GM19324 (cell line): ENCODE measurements at regions not wholly inside any gene's neighbourhood (a gene's known extent, or its start where the extent isn't known, plus 50 kb on each side); places are given as distances from the start of the nearest gene placed in this dataset.

ENCODE experiments used
- ATAC-seq: cut with Tn5 transposase; IDR thresholded peaks from one replicate; pipeline ENCODE4 v1.9.1; 2021; ENCODE audit warnings: mild to moderate bottlenecking, moderate library complexity; ENCODE audit not compliant: unreplicated experiment, low FRiP score

DNA sequence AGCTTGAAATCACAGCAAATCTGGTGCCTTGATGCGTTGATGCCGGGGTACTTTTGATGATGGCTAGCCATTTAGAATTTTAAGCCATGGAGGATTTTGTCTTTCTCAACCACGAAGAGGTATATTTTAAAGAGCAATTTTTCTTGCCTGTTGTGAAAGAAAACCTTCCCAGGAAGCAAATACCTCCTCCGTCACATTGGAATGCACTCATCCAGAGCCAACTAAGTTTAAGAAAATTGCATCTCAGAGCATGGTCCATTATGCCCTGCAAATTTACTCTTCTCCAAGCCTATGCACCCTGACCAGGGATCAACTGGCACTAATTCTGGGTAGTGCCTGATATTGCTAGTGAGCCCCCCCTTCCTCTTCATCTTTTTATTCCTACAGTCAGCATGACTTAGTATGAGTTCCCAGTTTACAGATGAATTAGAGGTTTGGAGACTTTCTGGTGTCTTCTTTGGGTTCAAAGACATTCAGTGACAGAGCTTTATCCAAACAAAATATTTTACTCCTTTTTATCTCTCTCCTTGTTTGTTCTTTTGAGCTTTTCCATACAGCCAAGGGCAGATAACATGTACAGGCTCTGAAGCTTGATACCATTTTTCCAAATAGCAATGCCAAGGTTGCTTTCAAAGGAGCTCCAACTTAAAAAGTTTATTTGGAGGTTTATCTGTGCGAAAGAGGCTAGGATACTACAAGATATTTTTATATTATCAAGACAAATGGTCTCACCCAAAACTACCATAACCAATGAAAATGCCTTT, 56.6 kb upstream of the ANK3 start:
- no peak for ATAC-seq

GRCh38 chr10:60444494-60445064, 54.9 kb upstream of the ANK3 start:
- no peak for ATAC-seq

- ATAC-seq, result no peak
Observed at GRCh38 chr10:60443346-60443745, 53.7 kb upstream of the ANK3 start.

GRCh38 chr10:60441515-60441914, 51.8 kb upstream of the ANK3 start:
- no peak for ATAC-seq

GRCh38 chr10:60439641-60440040, 50.0 kb upstream of the ANK3 start:
- ATAC-seq, result no peak
